ENCODE measurements at regions not wholly inside any gene's neighbourhood (a gene's known extent, or its start where the extent isn't known, plus 50 kb on each side); places are given as distances from the start of the nearest gene placed in this dataset.
"Not testable (repeated sequence)": the region's sequence is repeated elsewhere in the genome, so short reads cannot be mapped to it uniquely, and the experiment has no call there.

- TF ChIP-seq CTCF (IDR thresholded peaks at IDR 0.05); POLR2AphosphoS5 (IDR thresholded peaks at IDR 0.05; ENCODE audit: insufficient read depth in 1 of 2, low read depth in 1 of 2): not testable (repeated sequence)
Observed at GRCh38 chr1:206379245-206379644, 91.0 kb upstream of the IKBKE start.

Measured in vagina (tissue), 2 donors.